ENCODE measurements at regions not wholly inside any gene's neighbourhood (a gene's known extent, or its start where the extent isn't known, plus 50 kb on each side); places are given as distances from the start of the nearest gene placed in this dataset.

DNA sequence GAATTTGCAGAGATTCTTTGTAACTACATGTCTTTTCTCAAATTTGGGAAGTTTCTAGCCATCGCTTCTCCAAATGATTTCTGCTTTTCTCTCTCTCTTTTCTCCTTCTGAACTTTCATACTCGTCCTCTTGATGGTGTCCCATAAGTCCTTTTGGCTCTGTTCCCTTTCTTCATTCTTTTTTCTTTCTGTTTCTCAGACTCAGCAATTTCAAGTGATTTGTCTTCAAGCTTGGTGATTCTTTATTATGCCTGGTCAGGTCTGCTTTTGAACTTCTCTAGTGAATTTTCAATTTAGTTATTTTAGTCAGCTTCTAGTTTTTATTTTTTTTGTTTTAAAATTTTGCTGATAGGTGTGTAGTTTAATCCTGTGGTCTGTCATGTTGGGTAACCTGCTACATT, 57.6 kb upstream of the EEF1E1 start:
- no peak for TF ChIP-seq EZH2 (IDR thresholded peaks at IDR 0.05; ENCODE audit: borderline replicate concordance, low read length)
- TF ChIP-seq, protein P1, sequence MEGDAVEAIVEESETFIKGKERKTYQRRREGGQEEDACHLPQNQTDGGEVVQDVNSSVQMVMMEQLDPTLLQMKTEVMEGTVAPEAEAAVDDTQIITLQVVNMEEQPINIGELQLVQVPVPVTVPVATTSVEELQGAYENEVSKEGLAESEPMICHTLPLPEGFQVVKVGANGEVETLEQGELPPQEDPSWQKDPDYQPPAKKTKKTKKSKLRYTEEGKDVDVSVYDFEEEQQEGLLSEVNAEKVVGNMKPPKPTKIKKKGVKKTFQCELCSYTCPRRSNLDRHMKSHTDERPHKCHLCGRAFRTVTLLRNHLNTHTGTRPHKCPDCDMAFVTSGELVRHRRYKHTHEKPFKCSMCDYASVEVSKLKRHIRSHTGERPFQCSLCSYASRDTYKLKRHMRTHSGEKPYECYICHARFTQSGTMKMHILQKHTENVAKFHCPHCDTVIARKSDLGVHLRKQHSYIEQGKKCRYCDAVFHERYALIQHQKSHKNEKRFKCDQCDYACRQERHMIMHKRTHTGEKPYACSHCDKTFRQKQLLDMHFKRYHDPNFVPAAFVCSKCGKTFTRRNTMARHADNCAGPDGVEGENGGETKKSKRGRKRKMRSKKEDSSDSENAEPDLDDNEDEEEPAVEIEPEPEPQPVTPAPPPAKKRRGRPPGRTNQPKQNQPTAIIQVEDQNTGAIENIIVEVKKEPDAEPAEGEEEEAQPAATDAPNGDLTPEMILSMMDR (conservative IDR thresholded peaks at IDR 0.05 in 1 of 2, IDR thresholded peaks at IDR 0.05 in 1 of 2; ENCODE audit: extremely low read depth in 1 of 2, insufficient read depth in 1 of 2, low read depth in 1 of 2, low read length in 2 of 2) = no peak
